CD4-positive, alpha-beta T cell (primary cell): ENCODE measurements at regions not wholly inside any gene's neighbourhood (a gene's known extent, or its start where the extent isn't known, plus 50 kb on each side); places are given as distances from the start of the nearest gene placed in this dataset.

Experiments used
- ATAC-seq: fragments of 200-7000 bp; cut with Tn5 transposase; one replicate; pipeline ENCODE4 v1.10.0; 2022; ENCODE audit warnings: mild to moderate bottlenecking; ENCODE audit not compliant: poor library complexity
- CTCF ChIA-PET: fragments of 350-600 bp; sonication (Branson Sonifier 250); formaldehyde crosslinking; loops from one replicate; lab custom pipeline; 2021; ENCODE audit warnings: antibody characterized with exemption, inconsistent platforms; lab: Charles Lee
- POLR2A ChIA-PET: fragments of 350-600 bp; sonication (Branson Sonifier 250); formaldehyde crosslinking; loops from one replicate; lab custom pipeline; 2021; ENCODE audit warnings: antibody characterized with exemption, inconsistent platforms; lab: Charles Lee
- DNase-seq, 14 experiments: peaks; one replicate each; pipeline ENCODE4 v3.0.0-alpha.2; 2013 to 2020; ENCODE audit warnings: mixed read lengths in 2 of 14
- H3K27ac ChIP-seq, 2 donors: one replicate each; pipeline versions ENCODE4 v1.5.1 to v1.7.0; 2013; ENCODE audit warnings: low read length in 2 of 2, low read depth in 1 of 2, mild to moderate bottlenecking in 1 of 2
- H3K27me3 ChIP-seq, 2 experiments: 1 replicate in 1 of 2; 2 replicates in 1 of 2; pipeline versions ENCODE4 v1.6.1 to v1.7.0; 2013; ENCODE audit warnings: low read length in 2 of 2, control low read depth in 1 of 2, mild to moderate bottlenecking in 1 of 2, moderate library complexity in 1 of 2; ENCODE audit not compliant: insufficient read depth in 2 of 2, control insufficient read depth in 1 of 2
- H3K36me3 ChIP-seq: one replicate; pipeline ENCODE4 v1.6.1; 2013; ENCODE audit warnings: low read length, control low read depth; ENCODE audit not compliant: insufficient read depth
- H3K4me1 ChIP-seq: one replicate; pipeline ENCODE4 v1.6.1; 2013; ENCODE audit warnings: low read length, control low read depth; ENCODE audit not compliant: insufficient read depth
- H3K4me3 ChIP-seq: one replicate; pipeline ENCODE4 v1.5.1; 2013; ENCODE audit warnings: mild to moderate bottlenecking, low read length, moderate library complexity
- H3K9me3 ChIP-seq, 2 experiments: 1 replicate in 1 of 2; 2 replicates in 1 of 2; pipeline versions ENCODE4 v1.6.1 to v1.7.0; 2013; ENCODE audit warnings: low read length in 2 of 2, mild to moderate bottlenecking in 2 of 2, control low read depth in 1 of 2, moderate library complexity in 1 of 2; ENCODE audit not compliant: control insufficient read depth in 1 of 2, insufficient read depth in 1 of 2
- H3K27ac Mint-ChIP-seq: one replicate; pipeline ENCODE4 v1.8.0; 2020; ENCODE audit warnings: mixed read lengths
- H3K27me3 Mint-ChIP-seq: one replicate; pipeline ENCODE4 v1.8.0; 2021; ENCODE audit warnings: mixed read lengths
- H3K36me3 Mint-ChIP-seq: one replicate; pipeline ENCODE4 v1.8.0; 2021; ENCODE audit warnings: low read depth, mixed read lengths
- H3K4me1 Mint-ChIP-seq: one replicate; pipeline ENCODE4 v1.8.0; 2021; ENCODE audit warnings: low read depth, mixed read lengths
- H3K4me3 Mint-ChIP-seq: one replicate; pipeline ENCODE4 v1.8.0; 2020; ENCODE audit warnings: mild to moderate bottlenecking, mixed read lengths
- H3K9me3 Mint-ChIP-seq: one replicate; pipeline ENCODE4 v1.8.0; 2020; ENCODE audit warnings: mixed read lengths
- CTCF ChIP-seq: fragments of 200-600 bp; IDR thresholded peaks from one replicate; pipeline ENCODE4 v1.8.0; 2022; ENCODE audit warnings: antibody characterized with exemption, mild to moderate bottlenecking
- intact Hi-C, 2 experiments: fragments of 100-400 bp; cut with DNase I in 1 of 2; cut with micrococcal nuclease in 1 of 2; formaldehyde crosslinking; loops; one replicate each; pipeline versions ENCODE4 v1.15.1 to v1.9.0; 2023 to 2025; cut with DNase I, micrococcal nuclease

- H3K4me1 ChIP-seq, result no peaks in the 10 kb centered on the region
Observed at GRCh38 chr1:222104097-222104496, 362.2 kb upstream of the DUSP10 start.

GRCh38 chr1:222099746-222100145 is 357.9 kb upstream of the DUSP10 start:
- H3K27ac ChIP-seq, result no peak overlapping the region
- no peak overlapping the region for H3K4me3 Mint-ChIP-seq
- no peaks in the 10 kb centered on the region for H3K4me1 Mint-ChIP-seq
- no peak for DNase-seq
- H3K4me3 ChIP-seq, result no peak overlapping the region
- no peak overlapping the region for H3K27ac Mint-ChIP-seq
- intact Hi-C loops, result loop anchor here in 1 of 2 experiments (5.0 kb wide), 1 partner anchor 538 kb away; no protein-coding TSS in a partner anchor
- H3K9me3 Mint-ChIP-seq, result no peaks in the 10 kb centered on the region
- no peak for TF ChIP-seq CTCF
- peaks cover 3% of the 10 kb centered on the region for H3K4me1 ChIP-seq
- H3K36me3 ChIP-seq, result no peaks in the 10 kb centered on the region
- peaks cover 0 to 3% of the 10 kb centered on the region in 2 experiments for H3K27me3 ChIP-seq
- H3K9me3 ChIP-seq, result no peaks in the 10 kb centered on the region
- peaks cover 4% of the 10 kb centered on the region for H3K27me3 Mint-ChIP-seq
- no peaks in the 10 kb centered on the region for H3K36me3 Mint-ChIP-seq
- ChIA-PET CTCF (interaction anchor here (1.1 kb wide), 1 partner anchor 355 kb away, joined by 3 read pairs; no protein-coding TSS in a partner anchor), POLR2A (interaction anchor here (1.4 kb wide), 1 partner anchor 355 kb away, joined by 3 read pairs; no protein-coding TSS in a partner anchor)
- ATAC-seq, result no peak

More at GRCh38 chr1:222104097-222104496, 362.2 kb upstream of the DUSP10 start:
- Mint-ChIP-seq H3K4me1 (no peaks in the 10 kb centered on the region), H3K9me3 (no peaks in the 10 kb centered on the region), H3K4me3 (no peak overlapping the region), H3K36me3 (no peaks in the 10 kb centered on the region), H3K27me3 (peaks cover 4% of the 10 kb centered on the region), H3K27ac (no peak overlapping the region)
- no peak overlapping the region for H3K4me3 ChIP-seq
- no peaks in the 10 kb centered on the region for H3K9me3 ChIP-seq
- ATAC-seq, result no peak
- H3K27me3 ChIP-seq, result peaks cover 0 to 3% of the 10 kb centered on the region in 2 experiments
- no peak for TF ChIP-seq CTCF
- intact Hi-C loops, result no loop called here
- H3K36me3 ChIP-seq, result no peaks in the 10 kb centered on the region
- ChIA-PET CTCF (no interaction called here), POLR2A (no interaction called here)
- H3K27ac ChIP-seq, result no peak overlapping the region
- no peak for DNase-seq

GRCh38 chr1:222098404-222098803 is 356.5 kb upstream of the DUSP10 start:
- H3K4me1 ChIP-seq, result peaks cover 3% of the 10 kb centered on the region
- intact Hi-C loops, result loop anchor here in 1 of 2 experiments (5.0 kb wide), 1 partner anchor 539 kb away; no protein-coding TSS in a partner anchor
- no peaks in the 10 kb centered on the region for H3K27me3 ChIP-seq
- H3K36me3 ChIP-seq, result no peaks in the 10 kb centered on the region
- ChIA-PET POLR2A (no interaction called here), CTCF (interaction anchor here (1.7 kb wide), 1 partner anchor 15 kb away, joined by 5 read pairs; no protein-coding TSS in a partner anchor)
- no peaks in the 10 kb centered on the region for H3K27me3 Mint-ChIP-seq
- no peaks in the 10 kb centered on the region for H3K9me3 Mint-ChIP-seq
- TF ChIP-seq CTCF, result no peak
- H3K27ac ChIP-seq, result no peak overlapping the region
- no peaks in the 10 kb centered on the region for H3K9me3 ChIP-seq
- H3K4me1 Mint-ChIP-seq, result no peaks in the 10 kb centered on the region
- ATAC-seq (no peak), DNase-seq (no peak)
- no peaks in the 10 kb centered on the region for H3K36me3 Mint-ChIP-seq
- no peak overlapping the region for H3K27ac Mint-ChIP-seq
- no peak overlapping the region for H3K4me3 ChIP-seq
- H3K4me3 Mint-ChIP-seq, result no peak overlapping the region
